GM12878 (cell line): ENCODE measurements at regions not wholly inside any gene's neighbourhood (a gene's known extent, or its start where the extent isn't known, plus 50 kb on each side); places are given as distances from the start of the nearest gene placed in this dataset.

Experiments
- ATAC-seq: fragments of 200-7000 bp; cut with Tn5 transposase; 3 replicates; pipeline ENCODE4 v1.9.1; 2020; ENCODE audit warnings: mild to moderate bottlenecking, moderate library complexity
- BruUV-seq: library from RNA; stranded (reverse); fragments of 400-500 nt; replicated peaks from 2 replicates; lab custom pipeline; 2021; lab: Mats Ljungman, UMichigan
- CTCF ChIA-PET: fragments of 300-600 bp; sonication (Branson Sonifier 250); formaldehyde crosslinking; extraction: SDS; loops from one replicate; lab custom pipeline; 2021; ENCODE audit warnings: inconsistent platforms; lab: Yijun Ruan, JAX
- POLR2A ChIA-PET: fragments of 350-600 bp; formaldehyde crosslinking; extraction: SDS; loops from one replicate; lab custom pipeline; 2021; ENCODE audit warnings: inconsistent platforms; lab: Charles Lee
- RAD21 ChIA-PET: fragments of 300-600 bp; sonication (Branson Sonifier 250); formaldehyde crosslinking; loops from one replicate; lab custom pipeline; 2023; ENCODE audit warnings: antibody characterized with exemption; ENCODE audit not compliant: unreplicated experiment; lab: Charles Lee
- SMC1A ChIA-PET: fragments of 300-600 bp; sonication (Branson Sonifier 250); formaldehyde crosslinking; loops from one replicate; lab custom pipeline; 2023; ENCODE audit not compliant: unreplicated experiment, uncharacterized antibody; lab: Charles Lee
- DNase-seq: peaks from one replicate; pipeline ENCODE4 v3.0.0-alpha.2; 2011; ENCODE audit warnings: low read depth, low spot score
- FAIRE-seq: peaks from 3 replicates; lab custom pipeline; 2011; peaks lifted over from hg19 to GRCh38; lab: Jason Lieb, UNC
- H2AFZ ChIP-seq: 2 replicates; pipeline ENCODE4 v1.6.0; 2011; ENCODE audit warnings: low read depth, low read length, control low read depth; ENCODE audit not compliant: control insufficient read depth
- H3K27ac ChIP-seq: 2 replicates; pipeline ENCODE4 v1.5.1; 2011; ENCODE audit warnings: control low read depth; ENCODE audit not compliant: control insufficient read depth, insufficient read depth
- H3K27me3 ChIP-seq, 2 experiments: replicated peaks in 1 of 2; 2 replicates each; pipeline versions ENCODE4 v1.6.0 to v1.6.1; 2011; ENCODE audit warnings: low read length in 1 of 2; ENCODE audit not compliant: control insufficient read depth in 2 of 2, insufficient read depth in 2 of 2
- H3K36me3 ChIP-seq, 2 experiments: 2 replicates each; pipeline ENCODE4 v1.5.1; 2011; ENCODE audit warnings: low read length in 1 of 2; ENCODE audit not compliant: control insufficient read depth in 2 of 2, insufficient read depth in 2 of 2
- H3K4me1 ChIP-seq: 2 replicates; pipeline ENCODE4 v1.6.1; 2011; ENCODE audit warnings: mild to moderate bottlenecking, low read length, moderate library complexity, mixed read lengths; ENCODE audit not compliant: control insufficient read depth, insufficient read depth
- H3K4me2 ChIP-seq: 2 replicates; pipeline ENCODE4 v1.6.0; 2011; ENCODE audit warnings: control low read depth; ENCODE audit not compliant: control insufficient read depth, insufficient read depth
- H3K4me3 ChIP-seq: fragments of 200-600 bp; sonication (generic); 2 replicates; pipeline ENCODE4 v1.5.1; 2016
- H3K79me2 ChIP-seq: 2 replicates; pipeline ENCODE4 v1.6.0; 2011; ENCODE audit warnings: low read length; ENCODE audit not compliant: control insufficient read depth, insufficient read depth
- H3K9ac ChIP-seq: 2 replicates; pipeline ENCODE4 v1.8.0; 2011; ENCODE audit warnings: low read length, control low read depth, mixed read lengths; ENCODE audit not compliant: control insufficient read depth, insufficient read depth
- H3K9me3 ChIP-seq: replicated peaks from 3 replicates; pipeline ENCODE4 v1.5.1; 2011; ENCODE audit warnings: mild to moderate bottlenecking, low read length; ENCODE audit not compliant: control insufficient read depth, insufficient read depth
- H4K20me1 ChIP-seq: 2 replicates; pipeline ENCODE4 v1.6.0; 2011; ENCODE audit not compliant: control insufficient read depth, insufficient read depth
- BCL3 ChIP-seq: IDR thresholded peaks from 2 replicates; pipeline ENCODE4 v1.6.1; 2011; ENCODE audit warnings: borderline replicate concordance, low read depth, mild to moderate bottlenecking, moderate library complexity, low read length; ENCODE audit not compliant: insufficient read depth, poor library complexity, severe bottlenecking
- CHD1 ChIP-seq: IDR thresholded peaks from 2 replicates; pipeline ENCODE4 v1.6.1; 2012; ENCODE audit warnings: low read depth, low read length, improper control_type of control experiment
- CHD4 ChIP-seq: fragments of 200-600 bp; sonication (generic); IDR thresholded peaks from 2 replicates; pipeline ENCODE4 v1.6.1; 2016; ENCODE audit warnings: mild to moderate bottlenecking
- HDGF ChIP-seq: fragments of 450-650 bp; IDR thresholded peaks from 2 replicates; pipeline ENCODE4 v1.6.1; 2016; ENCODE audit warnings: antibody characterized with exemption
- KLF5 ChIP-seq: fragments of 450-650 bp; IDR thresholded peaks from 2 replicates; pipeline ENCODE4 v1.6.1; 2014; ENCODE audit warnings: mild to moderate bottlenecking; ENCODE audit not compliant: partially characterized antibody
- MTA2 ChIP-seq: fragments of 450-650 bp; IDR thresholded peaks from 2 replicates; pipeline ENCODE4 v1.6.1; 2016; ENCODE audit warnings: low read depth, mild to moderate bottlenecking, moderate library complexity
- RAD21 ChIP-seq: IDR thresholded peaks from 2 replicates; pipeline ENCODE4 v1.6.1; 2011; ENCODE audit warnings: mild to moderate bottlenecking, low read depth, low read length, moderate library complexity; ENCODE audit not compliant: insufficient read depth
- WRNIP1 ChIP-seq: IDR thresholded peaks from 2 replicates; pipeline ENCODE4 v1.6.1; 2011; ENCODE audit warnings: low read depth, low read length, improper control_type of control experiment, borderline replicate concordance
- YBX1 ChIP-seq: fragments of 450-650 bp; IDR thresholded peaks from 2 replicates; pipeline ENCODE4 v1.6.1; 2016; ENCODE audit warnings: antibody characterized with exemption
- WGBS: methylation state at CpG from one replicate; pipeline ENCODE4 v1.1.6; 2016; ENCODE audit warnings: low lambda C conversion rate; ENCODE audit not compliant: insufficient replicate concordance, insufficient coverage; ENCODE audit errors: missing lambda C conversion rate; 5-methylcytosine and 5-hydroxymethylcytosine counted together
- in situ Hi-C: fragments of 300-500 bp; cut with MboI; formaldehyde crosslinking; loops from 9 replicates; pipeline ENCODE4 v1.14.3; 2018; ENCODE audit warnings: mixed read lengths
- intact Hi-C: fragments of 100-400 bp; cut with micrococcal nuclease; formaldehyde crosslinking; loops from one replicate; pipeline ENCODE4 v1.14.2; 2022; ENCODE audit not compliant: unreplicated experiment

GRCh38 chr4:14496408-14496807 is 505.9 kb upstream of the CPEB2 start (continued):
- TF ChIP-seq MTA2 (no peak), BCL3 (no peak), KLF5 (no peak)

- BruUV-seq, result no TSS peak
- H3K9me3 ChIP-seq, result no peaks in the 10 kb centered on the region
- no peak for TF ChIP-seq CHD1
Observed at GRCh38 chr4:14496969-14497368, 505.3 kb upstream of the CPEB2 start.

GRCh38 chr4:14504162-14504561 is 498.1 kb upstream of the CPEB2 start:
- FAIRE-seq, result no peak
- RAD21 ChIA-PET, result no interaction called here
- TF ChIP-seq CHD1 (no peak), YBX1 (no peak), HDGF (no peak), WRNIP1 (no peak), CHD4 (no peak), RAD21 (no peak)
- no peaks in the 10 kb centered on the region for H3K79me2 ChIP-seq
- SMC1A ChIA-PET, result no interaction called here
- H3K9me3 ChIP-seq, result no peaks in the 10 kb centered on the region
- H3K27ac ChIP-seq, result no peak overlapping the region
- in situ Hi-C loops (no loop called here), intact Hi-C loops (no loop called here)
- 38% methylated on average over 2 of the region's 2 CpGs for WGBS
- no peaks in the 10 kb centered on the region for H3K4me1 ChIP-seq
- no peak for DNase-seq
- no peak overlapping the region for H3K4me3 ChIP-seq
- CTCF ChIA-PET, result interaction anchor here (0.6 kb wide), 1 partner anchor 517 kb away, joined by 4 read pairs; no protein-coding TSS in a partner anchor
- ATAC-seq, result no peak
- H2AFZ ChIP-seq, result no peak overlapping the region
- BruUV-seq, result no TSS peak
- no peaks in the 10 kb centered on the region for H3K27me3 ChIP-seq
- no peaks in the 10 kb centered on the region for H4K20me1 ChIP-seq
- H3K36me3 ChIP-seq, result no peaks in the 10 kb centered on the region
- H3K9ac ChIP-seq, result no peak overlapping the region
- POLR2A ChIA-PET, result no interaction called here
- no peak overlapping the region for H3K4me2 ChIP-seq

More at GRCh38 chr4:14496969-14497368, 505.3 kb upstream of the CPEB2 start:
- H3K4me1 ChIP-seq, result no peaks in the 10 kb centered on the region
- FAIRE-seq (no peak), DNase-seq (no peak), ATAC-seq (no peak)
- H3K9ac ChIP-seq, result no peak overlapping the region
- no peaks in the 10 kb centered on the region for H3K36me3 ChIP-seq
- no peak overlapping the region for H3K27ac ChIP-seq
- no peaks in the 10 kb centered on the region for H4K20me1 ChIP-seq
- ChIA-PET SMC1A (no interaction called here), RAD21 (no interaction called here), POLR2A (no interaction called here), CTCF (no interaction called here)
- H3K27me3 ChIP-seq, result no peaks in the 10 kb centered on the region
- H2AFZ ChIP-seq, result no peak overlapping the region
- H3K79me2 ChIP-seq, result no peaks in the 10 kb centered on the region
- H3K4me2 ChIP-seq, result no peak overlapping the region
- intact Hi-C loops (no loop called here), in situ Hi-C loops (no loop called here)
- H3K4me3 ChIP-seq, result no peak overlapping the region
